GM18526 (cell line): ENCODE measurements at regions not wholly inside any gene's neighbourhood (a gene's known extent, or its start where the extent isn't known, plus 50 kb on each side); places are given as distances from the start of the nearest gene placed in this dataset.

ENCODE experiments used
- POLR2A ChIP-seq: IDR thresholded peaks from 3 replicates; pipeline ENCODE4 v1.6.1; 2011; ENCODE audit not compliant: insufficient read length; ENCODE audit errors: extremely low read depth

- no peak for TF ChIP-seq POLR2A
These were observed 277.1 kb downstream of the XXYLT1 start for GRCh38 chr3:194993896-194994295.

- no peak for TF ChIP-seq POLR2A
These were observed 276.4 kb downstream of the XXYLT1 start for GRCh38 chr3:194994551-194994981.

GRCh38 chr3:194995334-194995733, 275.6 kb downstream of the XXYLT1 start:
- no peak for TF ChIP-seq POLR2A

DNA sequence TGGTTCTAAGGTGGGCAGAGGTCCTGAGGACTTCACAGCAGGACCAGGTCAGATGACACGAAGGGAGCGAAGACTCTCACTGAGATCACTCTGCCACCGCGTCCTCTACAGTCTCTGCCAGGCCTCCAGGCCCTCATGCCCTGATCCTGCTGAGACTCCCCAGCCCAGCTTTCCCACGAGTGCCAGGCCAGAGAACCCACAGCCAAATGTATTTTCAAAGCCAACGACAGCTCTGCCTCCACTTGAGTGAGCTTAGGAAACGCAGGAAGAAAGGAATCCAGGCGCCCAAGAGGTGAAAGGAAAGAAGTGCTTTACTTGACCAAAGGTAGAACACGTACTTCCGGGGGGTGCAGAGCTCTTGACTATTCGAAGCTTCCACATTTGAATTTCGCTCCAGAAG, 275.0 kb downstream of the XXYLT1 start:
- TF ChIP-seq POLR2A, result no peak

DNA sequence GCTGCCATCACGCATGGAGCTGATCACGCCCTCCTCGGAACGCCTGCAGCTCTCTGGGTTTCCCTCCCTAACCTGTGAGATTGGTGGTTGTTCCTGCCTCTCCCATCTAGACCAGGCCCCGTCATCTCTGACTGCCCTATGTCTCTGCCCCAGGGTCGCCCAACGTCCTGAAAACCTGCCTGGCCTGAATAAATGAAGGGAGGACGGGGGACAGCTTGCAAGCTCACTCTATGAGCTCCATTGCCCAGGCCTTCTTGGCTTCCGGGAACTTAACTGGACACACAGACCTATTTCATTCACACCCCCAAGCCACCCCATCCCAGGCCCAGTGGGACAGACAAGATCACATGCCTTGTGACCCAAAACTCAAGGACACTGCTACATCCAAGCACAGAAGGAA, 274.2 kb downstream of the XXYLT1 start:
- TF ChIP-seq POLR2A, result no peak

DNA sequence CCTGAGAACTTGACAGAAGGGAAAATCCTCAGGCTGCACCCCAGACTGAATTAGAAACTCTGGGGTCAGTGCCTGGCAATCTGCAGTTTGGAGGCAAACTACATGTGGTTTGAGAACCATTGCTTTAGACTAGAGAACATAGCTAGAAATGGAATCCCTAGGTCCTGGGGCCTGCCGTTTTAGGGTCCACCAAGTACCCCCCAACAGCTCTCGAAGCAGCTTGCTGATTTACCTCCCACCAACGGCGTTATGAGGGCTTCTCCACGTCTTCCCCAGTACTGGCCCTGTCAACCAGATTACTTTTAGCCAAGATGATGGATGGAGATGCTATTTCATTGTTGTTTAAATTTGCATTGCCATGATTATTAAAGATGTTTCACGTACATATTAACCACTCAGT, 272.5 kb downstream of the XXYLT1 start:
- TF ChIP-seq POLR2A, result no peak

GRCh38 chr3:194998948-194999347, 272.0 kb downstream of the XXYLT1 start:
- TF ChIP-seq POLR2A, result no peak

DNA sequence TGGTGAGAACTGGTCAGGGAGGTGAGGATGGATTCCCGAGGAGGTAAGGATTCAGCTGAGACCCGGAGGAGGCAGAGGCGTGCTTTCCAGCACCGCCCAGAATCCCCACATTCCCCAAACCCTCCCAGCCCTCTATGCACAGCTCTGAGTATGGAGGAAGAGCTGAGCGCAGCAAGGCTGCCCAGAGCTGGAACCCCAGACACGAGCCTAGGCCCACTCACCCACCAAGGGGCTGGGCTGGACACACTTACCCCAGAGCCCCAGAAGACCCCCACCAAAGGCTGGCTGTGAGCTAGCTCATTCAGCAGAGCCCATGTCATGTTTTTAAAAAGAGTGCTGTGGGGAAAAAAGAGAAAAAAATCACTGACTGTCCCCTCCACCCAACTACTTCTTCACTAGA, 271.5 kb downstream of the XXYLT1 start:
- TF ChIP-seq POLR2A, result no peak

DNA sequence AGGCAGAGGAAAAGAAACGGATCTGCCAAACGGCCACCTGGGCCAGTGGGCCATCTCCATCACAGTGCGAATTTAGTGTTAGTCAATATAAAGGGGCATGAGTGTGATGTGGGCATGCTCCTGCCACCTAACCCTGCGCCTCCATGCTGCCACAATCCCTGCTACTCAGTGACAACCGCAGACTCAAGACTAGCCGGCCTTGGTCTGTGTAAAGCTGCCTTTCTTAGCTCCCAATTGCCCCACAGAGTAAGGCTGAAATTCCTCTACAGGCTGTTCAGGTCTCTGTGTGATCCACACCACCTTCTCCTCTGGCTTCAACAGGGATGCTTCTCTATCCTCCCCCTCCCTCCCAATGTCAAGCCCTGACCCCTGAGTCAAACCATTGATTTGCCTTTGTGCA, 269.7 kb downstream of the XXYLT1 start:
- TF ChIP-seq POLR2A, result no peak

GRCh38 chr3:195001961-195002861, 268.7 kb downstream of the XXYLT1 start:
- TF ChIP-seq POLR2A, result no peak

- TF ChIP-seq POLR2A, result no peak
These were observed 267.7 kb downstream of the XXYLT1 start for GRCh38 chr3:195003006-195003892.

DNA sequence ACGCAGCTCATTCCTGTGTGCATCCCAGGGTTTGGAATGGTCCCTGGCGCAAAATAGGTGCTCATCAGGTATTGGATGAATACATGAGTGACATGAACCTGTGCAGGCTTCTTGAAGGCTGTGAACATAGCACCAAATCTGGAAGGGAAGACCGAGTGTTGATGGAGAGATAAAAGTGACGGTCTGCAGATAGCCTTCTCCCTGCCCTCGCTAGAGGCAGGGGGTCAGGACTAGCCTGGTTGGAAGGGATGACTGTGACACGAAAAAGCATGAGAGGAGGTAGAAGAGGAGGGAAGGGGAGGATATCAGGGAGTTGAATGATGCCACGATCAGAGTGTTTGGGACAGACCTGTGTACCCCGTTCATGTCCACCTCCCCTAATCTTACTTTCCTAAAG, 267.1 kb downstream of the XXYLT1 start:
- TF ChIP-seq POLR2A, result no peak

DNA sequence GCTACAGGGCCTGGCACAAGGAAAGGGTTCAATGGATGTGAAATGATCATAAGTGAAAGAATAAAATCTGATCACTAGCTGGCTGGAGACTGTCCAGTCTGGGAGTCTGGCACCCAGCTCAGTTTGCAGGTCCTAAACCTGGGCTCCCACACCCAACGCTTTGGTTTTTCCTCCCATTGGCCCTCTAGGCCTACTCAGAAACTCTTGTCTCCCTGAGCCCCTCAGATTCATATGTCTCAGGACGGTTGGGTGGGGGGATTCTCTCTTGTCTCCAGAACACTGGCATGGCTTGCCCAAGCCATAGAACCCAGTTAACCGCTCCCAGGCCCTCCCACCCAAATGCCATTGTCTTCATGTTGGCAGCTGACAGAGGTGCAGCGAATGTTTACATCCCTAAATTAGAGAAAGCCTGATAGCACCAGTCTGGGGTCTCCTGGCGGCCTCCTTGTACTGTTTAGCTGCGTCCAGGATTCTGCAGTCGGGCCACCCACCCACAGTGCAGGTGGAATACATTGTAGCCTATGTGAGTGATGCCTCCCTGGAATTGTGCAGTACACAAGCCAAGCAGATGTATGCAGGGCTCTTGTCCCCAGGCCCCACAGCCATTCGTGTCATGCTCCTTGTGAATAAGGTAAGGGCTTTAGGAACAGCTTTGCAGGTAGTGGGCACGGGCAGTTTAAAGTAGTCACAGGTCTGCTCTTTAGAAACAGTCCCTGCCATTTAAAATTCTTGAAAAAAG, 266.3 kb downstream of the XXYLT1 start:
- TF ChIP-seq POLR2A, result no peak

DNA sequence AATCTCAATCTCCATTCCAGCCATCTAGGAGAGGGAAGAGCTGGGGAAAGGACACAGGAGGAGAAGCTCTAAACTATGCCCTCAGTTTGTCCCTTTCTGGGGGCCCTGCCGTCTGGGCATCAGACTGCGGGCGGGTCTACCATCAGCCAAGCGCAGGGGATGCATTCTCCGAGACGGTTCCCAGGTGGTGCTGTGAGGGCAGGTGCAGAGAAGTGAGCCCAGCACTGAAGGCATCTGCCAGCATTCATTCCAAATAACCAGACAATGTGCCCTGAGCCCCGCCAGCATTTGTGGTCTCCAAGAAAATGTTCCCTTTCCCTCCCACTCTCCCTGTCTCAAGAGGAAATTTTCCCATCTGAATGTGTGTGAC, 265.7 kb downstream of the XXYLT1 start:
- no peak for TF ChIP-seq POLR2A

DNA sequence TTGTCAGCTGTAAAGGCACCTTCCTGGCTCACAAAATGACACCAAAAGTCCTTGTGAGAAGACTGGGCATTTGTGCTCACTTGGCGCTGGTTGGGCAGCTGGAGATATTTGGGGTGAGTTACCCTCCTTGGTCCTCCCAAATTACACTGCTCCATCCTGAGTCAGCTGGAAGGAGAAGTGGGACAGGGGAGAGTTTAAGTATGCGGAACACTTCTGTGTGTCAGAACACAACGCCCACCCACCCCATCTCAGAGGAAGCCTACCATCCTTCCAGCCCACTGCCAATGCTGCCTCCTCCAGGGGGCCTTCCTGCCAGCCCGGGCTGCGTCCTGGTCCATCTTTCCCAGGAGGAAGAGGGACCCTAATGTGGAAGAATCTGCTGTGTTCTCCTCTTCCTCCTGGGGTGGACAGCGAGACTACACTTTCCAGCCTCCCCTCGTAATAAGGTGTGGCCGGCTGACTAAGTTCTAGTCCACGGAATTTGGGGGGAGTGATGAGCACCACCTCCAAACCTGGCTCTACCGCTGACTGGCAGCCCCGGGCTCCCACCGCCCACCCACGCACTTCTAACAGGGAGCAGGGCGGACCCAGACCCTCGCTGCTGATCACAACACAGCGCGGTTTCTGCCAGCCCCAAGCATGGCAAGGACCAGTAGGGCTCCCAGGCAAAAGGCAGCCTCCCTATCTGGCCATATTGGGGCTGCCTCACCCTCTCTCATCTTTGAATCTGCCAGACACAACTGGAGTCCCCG, 265.0 kb downstream of the XXYLT1 start:
- TF ChIP-seq POLR2A, result no peak
